HTR-8/SVneo (cell line): ENCODE measurements at regions not wholly inside any gene's neighbourhood (a gene's known extent, or its start where the extent isn't known, plus 50 kb on each side); places are given as distances from the start of the nearest gene placed in this dataset.
"Not testable (repeated sequence)": the region's sequence is repeated elsewhere in the genome, so short reads cannot be mapped to it uniquely, and the experiment has no call there.

Source experiments
- DNase-seq: peaks from one replicate; pipeline ENCODE4 v3.0.0; 2011; ENCODE audit warnings: low spot score, mixed read lengths; ENCODE audit not compliant: insufficient read length
- FAIRE-seq: peaks from 2 replicates; lab custom pipeline; 2011; peaks lifted over from hg19 to GRCh38; lab: Jason Lieb, UNC

- FAIRE-seq (no peak), DNase-seq (no peak)
Observed at GRCh38 chrX:114037515-114037914, 546.4 kb upstream of the HTR2C start.

- no peak for DNase-seq
- no peak for FAIRE-seq
Observed at GRCh38 chrX:114028907-114029662, 554.8 kb upstream of the HTR2C start.

- no peak for DNase-seq
- FAIRE-seq: no peak
Observed at GRCh38 chrX:114017086-114017485, 566.8 kb upstream of the HTR2C start.

- no peak for DNase-seq
- FAIRE-seq: no peak
Observed at GRCh38 chrX:114015966-114016365, 567.9 kb upstream of the HTR2C start.

GRCh38 chrX:114006664-114007063, 577.2 kb upstream of the HTR2C start:
- FAIRE-seq (no peak), DNase-seq (no peak)

GRCh38 chrX:113996781-113997180, 587.1 kb upstream of the HTR2C start:
- DNase-seq (no peak), FAIRE-seq (no peak)

- not testable (repeated sequence) for DNase-seq, FAIRE-seq
Observed at GRCh38 chrX:113991720-113992119, 592.2 kb upstream of the HTR2C start.

- DNase-seq, FAIRE-seq: not testable (repeated sequence)
Observed at GRCh38 chrX:113990669-113991068, 593.2 kb upstream of the HTR2C start.

- not testable (repeated sequence) for FAIRE-seq, DNase-seq
Observed at GRCh38 chrX:113988315-113988935, 595.5 kb upstream of the HTR2C start.

- FAIRE-seq (no peak), DNase-seq (no peak)
Observed at GRCh38 chrX:113986427-113986826, 597.5 kb upstream of the HTR2C start.

GRCh38 chrX:113982766-113983165, 601.1 kb upstream of the HTR2C start:
- DNase-seq (no peak), FAIRE-seq (no peak)

GRCh38 chrX:113980953-113981352, 602.9 kb upstream of the HTR2C start:
- DNase-seq (no peak), FAIRE-seq (no peak)

GRCh38 chrX:113977887-113978286, 606.0 kb upstream of the HTR2C start:
- FAIRE-seq (no peak), DNase-seq (no peak)

GRCh38 chrX:113975441-113975840, 608.4 kb upstream of the HTR2C start:
- DNase-seq (no peak), FAIRE-seq (no peak)

GRCh38 chrX:113974881-113975280, 609.0 kb upstream of the HTR2C start:
- FAIRE-seq (no peak), DNase-seq (no peak)

- no peak for FAIRE-seq
- no peak for DNase-seq
Observed at GRCh38 chrX:113973706-113974105, 610.2 kb upstream of the HTR2C start.

GRCh38 chrX:113966791-113967190, 617.1 kb upstream of the HTR2C start:
- FAIRE-seq: no peak
- DNase-seq: no peak

GRCh38 chrX:113962343-113962742, 621.5 kb upstream of the HTR2C start:
- no peak for FAIRE-seq

GRCh38 chrX:113959912-113960626, 623.8 kb upstream of the HTR2C start:
- DNase-seq (no peak), FAIRE-seq (no peak)

More at GRCh38 chrX:113962343-113962742, 621.5 kb upstream of the HTR2C start:
- DNase-seq: no peak

- DNase-seq (no peak), FAIRE-seq (no peak)
Observed at GRCh38 chrX:113956936-113957335, 627.0 kb upstream of the HTR2C start.

- DNase-seq (no peak), FAIRE-seq (no peak)
Observed at GRCh38 chrX:113954297-113954696, 629.6 kb upstream of the HTR2C start.
